ENCODE measurements at regions not wholly inside any gene's neighbourhood (a gene's known extent, or its start where the extent isn't known, plus 50 kb on each side); places are given as distances from the start of the nearest gene placed in this dataset.

GRCh38 chrX:43087830-43088229, 309.9 kb upstream of the PPP1R2C start:
- no peaks in the 10 kb centered on the region for H3K4me1 ChIP-seq (ENCODE audit: control insufficient read depth, extremely low read depth, insufficient read depth, low read length)
- DNase-seq (ENCODE audit: low read depth in 2 of 2), result no peak
- H2AFZ ChIP-seq (ENCODE audit: low read length), result no peak overlapping the region
- H3K27ac ChIP-seq (ENCODE audit: insufficient read depth, low read length), result no peak overlapping the region
- no peak overlapping the region for H3K4me3 ChIP-seq (replicated peaks in 1 of 4; ENCODE audit: control extremely low read depth in 1 of 4, insufficient read depth in 1 of 4, low read depth in 3 of 4, low read length in 4 of 4)
- no peaks in the 10 kb centered on the region for H3K79me2 ChIP-seq (ENCODE audit: control insufficient read depth, insufficient read depth, low read length)
- no peaks in the 10 kb centered on the region for H3K9me3 ChIP-seq (ENCODE audit: control insufficient read depth, insufficient read depth, low read depth, low read length)
- no peak overlapping the region for H3K9ac ChIP-seq (ENCODE audit: insufficient read depth, low read length)
- H3K27me3 ChIP-seq (ENCODE audit: control insufficient read depth, insufficient read depth, low read length), result no peaks in the 10 kb centered on the region
- H3K4me2 ChIP-seq (ENCODE audit: extremely low read depth, insufficient read depth, low read length), result no peak overlapping the region
- TF ChIP-seq EZH2 (IDR thresholded peaks at IDR 0.05; ENCODE audit: low read length, missing control alignments), result no peak
- no peak for TF ChIP-seq CTCF (conservative IDR thresholded peaks at IDR 0.05 in 1 of 2, IDR thresholded peaks at IDR 0.05 in 1 of 2; ENCODE audit: low read depth in 1 of 2, low read length in 2 of 2)
- no peaks in the 10 kb centered on the region for H3K36me3 ChIP-seq (ENCODE audit: control insufficient read depth, insufficient read depth, low read length)
- no peaks in the 10 kb centered on the region for H4K20me1 ChIP-seq (ENCODE audit: control insufficient read depth, extremely low read depth, insufficient read depth, low read length)

GRCh38 chrX:43096830-43097229, 318.9 kb upstream of the PPP1R2C start:
- H3K4me2 ChIP-seq (ENCODE audit: extremely low read depth, insufficient read depth, low read length), result no peak overlapping the region
- H3K9ac ChIP-seq (ENCODE audit: insufficient read depth, low read length), result no peak overlapping the region
- no peaks in the 10 kb centered on the region for H3K9me3 ChIP-seq (ENCODE audit: control insufficient read depth, insufficient read depth, low read depth, low read length)
- no peaks in the 10 kb centered on the region for H3K36me3 ChIP-seq (ENCODE audit: control insufficient read depth, insufficient read depth, low read length)
- H3K27me3 ChIP-seq (ENCODE audit: control insufficient read depth, insufficient read depth, low read length), result no peaks in the 10 kb centered on the region
- no peak for TF ChIP-seq CTCF (conservative IDR thresholded peaks at IDR 0.05 in 1 of 2, IDR thresholded peaks at IDR 0.05 in 1 of 2; ENCODE audit: low read depth in 1 of 2, low read length in 2 of 2)
- TF ChIP-seq EZH2 (IDR thresholded peaks at IDR 0.05; ENCODE audit: low read length, missing control alignments), result no peak
- no peaks in the 10 kb centered on the region for H3K79me2 ChIP-seq (ENCODE audit: control insufficient read depth, insufficient read depth, low read length)
- H3K4me3 ChIP-seq (replicated peaks in 1 of 4; ENCODE audit: control extremely low read depth in 1 of 4, insufficient read depth in 1 of 4, low read depth in 3 of 4, low read length in 4 of 4), result no peak overlapping the region
- H2AFZ ChIP-seq (ENCODE audit: low read length), result no peak overlapping the region
- no peaks in the 10 kb centered on the region for H4K20me1 ChIP-seq (ENCODE audit: control insufficient read depth, extremely low read depth, insufficient read depth, low read length)
- DNase-seq (ENCODE audit: low read depth in 2 of 2), result no peak
- no peaks in the 10 kb centered on the region for H3K4me1 ChIP-seq (ENCODE audit: control insufficient read depth, extremely low read depth, insufficient read depth, low read length)
- H3K27ac ChIP-seq (ENCODE audit: insufficient read depth, low read length), result no peak overlapping the region

GRCh38 chrX:43106009-43106408, 328.0 kb upstream of the PPP1R2C start:
- TF ChIP-seq EZH2 (IDR thresholded peaks at IDR 0.05; ENCODE audit: low read length, missing control alignments), result no peak
- TF ChIP-seq CTCF (conservative IDR thresholded peaks at IDR 0.05 in 1 of 2, IDR thresholded peaks at IDR 0.05 in 1 of 2; ENCODE audit: low read depth in 1 of 2, low read length in 2 of 2), result no peak
- Histone ChIP-seq H3K4me2 (ENCODE audit: extremely low read depth, insufficient read depth, low read length) (no peak overlapping the region), H3K9me3 (ENCODE audit: control insufficient read depth, insufficient read depth, low read depth, low read length) (no peaks in the 10 kb centered on the region), H3K9ac (ENCODE audit: insufficient read depth, low read length) (no peak overlapping the region), H2AFZ (ENCODE audit: low read length) (no peak overlapping the region), H3K4me1 (ENCODE audit: control insufficient read depth, extremely low read depth, insufficient read depth, low read length) (no peaks in the 10 kb centered on the region), H3K36me3 (ENCODE audit: control insufficient read depth, insufficient read depth, low read length) (no peaks in the 10 kb centered on the region), H3K79me2 (ENCODE audit: control insufficient read depth, insufficient read depth, low read length) (no peaks in the 10 kb centered on the region), H3K27ac (ENCODE audit: insufficient read depth, low read length) (no peak overlapping the region), H3K27me3 (ENCODE audit: control insufficient read depth, insufficient read depth, low read length) (no peaks in the 10 kb centered on the region), H3K4me3 (replicated peaks in 1 of 4; ENCODE audit: control extremely low read depth in 1 of 4, insufficient read depth in 1 of 4, low read depth in 3 of 4, low read length in 4 of 4) (no peak overlapping the region), H4K20me1 (ENCODE audit: control insufficient read depth, extremely low read depth, insufficient read depth, low read length) (no peaks in the 10 kb centered on the region)
- DNase-seq (ENCODE audit: low read depth in 2 of 2), result no peak
